ENCODE measurements at regions not wholly inside any gene's neighbourhood (a gene's known extent, or its start where the extent isn't known, plus 50 kb on each side); places are given as distances from the start of the nearest gene placed in this dataset.
"Not testable (repeated sequence)": the region's sequence is repeated elsewhere in the genome, so short reads cannot be mapped to it uniquely, and the experiment has no call there.

DNA sequence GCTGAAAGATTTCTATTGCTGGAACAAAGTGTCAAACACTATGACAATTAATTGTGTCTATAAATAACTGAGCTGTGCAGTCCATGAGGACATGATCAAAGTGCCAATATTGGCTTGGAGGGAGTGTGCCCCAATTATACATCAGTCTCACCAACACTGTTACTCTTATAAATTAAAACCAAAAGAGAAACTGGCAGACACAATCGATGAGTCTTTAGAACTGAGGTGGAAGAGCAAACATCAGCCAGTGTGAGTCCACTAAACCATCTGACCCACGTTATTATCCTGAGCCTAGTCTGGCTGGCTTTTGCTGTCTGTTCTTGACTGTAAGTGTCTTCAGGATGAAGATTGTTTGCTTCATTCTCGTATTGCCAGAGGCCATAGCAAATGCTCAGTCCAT, 98.9 kb downstream of the OLIG3 start:
- DNase-seq = no peak

DNA sequence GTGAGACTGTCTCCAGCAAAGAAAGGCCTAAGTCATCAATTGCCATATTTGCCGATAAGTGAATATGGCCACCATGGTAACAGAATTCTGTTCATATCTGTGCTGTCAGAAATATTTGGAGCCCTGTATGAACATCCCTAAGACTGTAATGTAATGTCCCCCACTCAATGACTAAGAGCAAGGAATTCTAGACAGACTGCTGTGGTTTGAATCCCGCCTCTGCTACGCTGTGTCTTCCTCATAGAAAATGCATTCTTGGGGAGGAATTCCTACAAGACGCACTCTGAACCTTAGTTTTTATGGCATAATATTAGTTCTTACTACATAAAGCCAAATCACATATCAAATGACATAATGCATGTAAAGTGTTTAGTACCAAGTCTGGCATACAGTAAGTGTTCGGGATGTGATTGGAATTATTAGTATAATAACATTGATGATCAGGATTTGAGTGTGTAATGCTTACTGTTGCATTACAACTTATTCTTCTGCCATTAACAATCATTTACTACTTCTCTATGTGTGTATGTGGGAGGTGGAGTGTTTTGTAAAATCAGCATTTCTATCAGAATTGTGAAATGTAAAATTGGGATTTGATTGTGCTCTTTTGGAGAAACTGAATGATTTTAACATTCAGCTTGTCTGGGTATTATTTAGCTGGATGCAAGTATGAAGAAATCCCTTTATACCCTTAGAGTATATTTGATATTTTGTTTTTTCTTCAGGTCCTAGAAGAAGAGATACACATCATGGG, 103.0 kb downstream of the OLIG3 start:
- no peak for DNase-seq

DNA sequence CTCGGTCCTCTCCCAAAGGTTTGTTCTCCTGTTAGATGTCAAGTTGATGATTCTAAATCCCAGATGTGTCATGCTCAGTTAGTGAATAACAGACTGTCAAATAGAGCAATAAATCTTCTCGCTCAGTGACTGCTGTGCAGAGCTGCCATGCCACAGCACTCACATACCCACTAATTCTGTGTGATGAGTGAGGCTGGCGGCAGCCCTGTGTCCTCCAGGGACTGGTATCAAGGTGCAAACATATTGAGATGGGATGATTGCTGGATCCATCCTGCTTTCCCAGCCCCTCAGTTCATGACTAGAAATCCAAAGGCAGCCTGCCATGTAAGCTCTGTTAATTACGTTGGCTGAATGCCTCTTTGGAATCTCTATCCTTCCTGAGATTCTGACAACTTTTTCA, 103.9 kb downstream of the OLIG3 start:
- DNase-seq = no peak

DNA sequence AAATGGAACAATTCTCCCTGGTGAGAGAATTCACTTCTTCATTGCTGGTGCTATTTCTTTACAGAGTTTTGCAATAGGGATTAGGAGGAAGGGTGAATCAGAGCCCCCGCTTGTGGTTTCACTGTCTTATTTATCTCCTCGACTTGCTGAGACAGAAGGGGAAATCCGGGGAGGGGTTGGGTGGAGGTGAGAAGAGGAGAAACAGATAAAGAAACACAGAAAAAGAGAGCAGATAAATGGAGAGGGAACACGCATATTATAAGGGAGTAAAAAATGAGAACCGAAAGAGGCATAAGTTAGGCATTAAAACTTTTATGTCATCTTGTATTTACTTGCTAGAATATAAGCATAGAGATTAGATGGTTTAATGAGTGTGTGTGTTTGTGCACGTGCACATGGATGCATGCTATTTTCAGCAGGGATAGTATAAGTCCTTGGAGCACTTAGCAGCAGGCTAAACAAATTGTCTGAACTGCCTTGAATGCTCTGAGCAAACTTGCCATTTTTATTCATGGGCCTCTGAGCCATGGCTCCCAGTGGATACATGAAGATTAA, 105.0 kb downstream of the OLIG3 start:
- no peak for DNase-seq

DNA sequence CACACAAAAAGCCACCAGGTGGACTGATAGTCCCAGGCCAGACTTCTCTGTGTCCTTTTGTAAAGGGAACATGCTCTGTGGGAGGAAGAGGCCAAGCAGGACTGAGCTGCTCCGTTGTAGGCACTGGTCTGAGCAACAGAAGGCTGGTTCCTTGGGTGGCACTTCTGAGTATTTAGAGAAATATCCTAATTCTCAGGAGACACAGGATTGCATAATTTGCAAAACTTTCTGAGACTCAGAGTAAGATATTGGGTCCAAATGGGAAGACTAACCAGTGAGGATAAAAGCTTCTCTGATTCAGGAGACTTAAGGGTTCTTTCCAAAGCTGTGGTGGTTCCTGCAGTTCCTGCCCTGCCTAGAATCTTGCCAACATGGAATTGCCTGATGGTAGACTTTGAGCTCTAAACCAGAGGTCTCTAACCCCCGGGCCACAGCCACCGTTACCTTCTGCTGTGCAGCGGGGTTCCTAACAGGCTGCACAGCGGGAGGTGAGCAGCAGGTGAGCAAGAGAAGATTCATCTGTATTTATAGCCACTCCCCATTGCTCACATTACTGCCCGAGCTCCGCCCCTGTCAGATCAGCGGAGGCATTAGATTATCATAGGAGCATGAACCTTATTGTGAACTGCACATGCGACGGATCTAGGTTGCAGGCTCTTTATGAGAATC, 107.0 kb downstream of the OLIG3 start:
- no peak for DNase-seq

DNA sequence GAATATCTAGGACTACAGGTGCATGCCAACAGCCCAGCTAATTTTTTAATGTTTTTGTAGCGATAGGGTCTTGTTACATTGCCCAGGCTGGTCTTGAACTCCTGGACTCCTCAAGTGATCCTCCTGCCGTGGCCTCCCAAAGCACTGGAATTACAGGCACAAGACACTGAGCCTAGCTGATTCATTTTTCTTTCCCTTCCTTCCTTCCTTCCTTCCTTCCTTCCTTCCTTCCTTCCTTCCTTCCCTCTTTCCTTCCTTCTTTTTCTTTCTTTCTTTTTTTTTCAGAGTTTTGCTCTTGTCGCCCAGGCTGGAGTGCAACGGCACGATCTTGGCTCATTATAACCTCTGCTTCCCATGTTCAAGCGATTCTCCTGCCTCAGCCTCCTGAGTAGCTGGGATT, 110.9 kb downstream of the OLIG3 start:
- DNase-seq = not testable (repeated sequence)

DNA sequence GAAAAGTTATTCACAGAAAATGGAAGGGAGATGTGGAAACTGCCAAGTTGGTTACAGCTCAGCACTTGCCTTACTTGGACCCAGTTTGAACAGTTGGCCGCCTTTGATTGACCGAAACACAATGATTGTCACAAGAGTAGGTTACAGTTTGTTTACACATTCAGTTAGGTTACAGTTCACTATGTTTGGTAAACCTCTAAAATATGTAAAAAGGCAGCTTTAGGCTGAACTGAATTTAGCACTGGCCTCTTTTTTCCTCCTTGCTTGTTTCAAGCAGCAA, 116.2 kb downstream of the OLIG3 start:
- no peak for DNase-seq

DNA sequence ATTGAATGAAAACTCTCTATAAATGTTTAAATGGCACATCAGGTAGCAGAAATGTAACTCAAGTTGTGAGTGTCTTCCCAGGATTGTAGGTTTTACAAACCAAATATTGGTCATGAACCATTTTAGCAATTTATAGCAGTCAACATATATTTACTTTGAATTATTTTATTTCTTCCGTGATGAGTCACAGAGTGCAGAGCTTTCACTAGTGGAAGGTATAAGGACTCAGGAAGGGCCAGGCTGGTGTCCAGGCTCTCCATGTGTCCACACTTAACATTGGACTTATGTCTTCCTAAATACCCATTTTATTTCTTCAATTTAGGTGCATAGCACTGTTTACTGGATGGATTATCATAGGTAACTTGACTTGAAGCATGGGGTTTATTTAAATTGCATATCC, 120.9 kb downstream of the OLIG3 start:
- DNase-seq = no peak

DNA sequence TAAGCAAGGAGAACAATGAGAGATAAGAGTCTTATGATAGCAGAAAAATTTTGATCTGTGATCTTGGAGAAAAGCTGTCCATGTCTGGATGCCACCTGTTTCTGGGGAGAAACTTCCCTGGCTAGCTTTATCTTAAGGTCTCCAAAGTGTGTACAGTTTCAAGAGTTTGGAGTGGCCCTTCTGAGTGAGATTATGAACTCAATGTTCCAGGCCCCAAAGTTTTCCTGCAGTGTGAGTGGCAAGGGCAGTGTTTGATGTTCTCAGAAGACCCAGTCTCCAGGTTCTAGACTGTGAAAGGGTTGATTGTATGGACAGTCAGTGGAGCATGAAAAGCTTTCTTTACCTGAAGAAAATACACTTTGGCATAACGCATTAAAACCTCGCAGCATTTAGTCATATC, 121.7 kb downstream of the OLIG3 start:
- DNase-seq = no peak

DNA sequence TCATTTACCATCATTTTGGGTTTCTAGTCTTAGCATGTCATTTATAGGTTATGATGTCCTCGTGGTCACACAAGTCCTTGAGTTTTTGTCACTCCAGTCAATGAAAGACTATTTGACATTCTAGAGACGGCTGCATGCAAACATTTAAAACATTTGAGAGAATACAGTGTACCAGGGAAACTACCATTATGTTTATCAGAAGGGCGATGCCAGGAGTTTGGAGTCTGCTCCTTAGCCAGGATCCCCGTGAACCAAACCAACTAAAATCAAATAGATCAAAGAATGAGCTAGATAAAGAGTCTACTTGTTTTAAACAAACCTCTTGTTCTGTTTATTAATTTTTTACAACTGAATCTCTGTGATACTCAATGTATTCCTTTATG, 122.6 kb downstream of the OLIG3 start:
- no peak for DNase-seq

DNA sequence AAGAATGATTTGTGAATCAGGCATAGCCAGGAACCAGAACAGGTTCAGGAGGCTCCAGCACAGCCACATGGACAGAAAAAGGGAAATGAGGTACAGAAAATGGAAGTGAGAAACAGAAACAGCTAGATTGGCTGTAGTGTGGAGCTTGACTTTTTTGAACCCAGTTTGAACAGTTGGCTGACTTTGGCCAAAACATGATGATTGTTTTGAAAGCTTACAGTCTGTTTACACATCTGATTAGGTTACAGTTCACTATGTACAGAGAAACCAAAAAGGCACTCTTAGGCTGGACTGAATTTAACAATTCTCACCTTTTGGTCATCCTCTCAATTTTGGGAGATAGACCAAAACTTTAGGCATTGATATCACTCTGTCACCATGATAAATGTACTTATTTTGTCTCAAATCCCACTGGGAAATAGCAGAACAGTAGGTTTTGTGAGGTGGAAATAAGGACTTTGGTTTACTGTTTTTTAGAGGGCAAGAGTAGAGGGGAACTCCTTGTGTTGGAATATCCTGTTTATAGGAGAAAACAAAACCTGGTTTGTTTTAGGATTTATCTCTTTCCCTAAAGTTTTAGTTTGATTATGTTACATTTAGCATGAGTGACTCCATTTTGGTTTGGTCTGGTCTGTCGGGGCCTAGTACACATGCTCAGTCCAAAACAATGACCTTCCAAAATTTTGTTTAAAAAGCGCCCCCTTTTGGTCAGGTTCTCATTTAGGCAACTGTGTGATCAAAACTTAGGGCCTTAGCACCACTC, 123.1 kb downstream of the OLIG3 start:
- no peak for DNase-seq

DNA sequence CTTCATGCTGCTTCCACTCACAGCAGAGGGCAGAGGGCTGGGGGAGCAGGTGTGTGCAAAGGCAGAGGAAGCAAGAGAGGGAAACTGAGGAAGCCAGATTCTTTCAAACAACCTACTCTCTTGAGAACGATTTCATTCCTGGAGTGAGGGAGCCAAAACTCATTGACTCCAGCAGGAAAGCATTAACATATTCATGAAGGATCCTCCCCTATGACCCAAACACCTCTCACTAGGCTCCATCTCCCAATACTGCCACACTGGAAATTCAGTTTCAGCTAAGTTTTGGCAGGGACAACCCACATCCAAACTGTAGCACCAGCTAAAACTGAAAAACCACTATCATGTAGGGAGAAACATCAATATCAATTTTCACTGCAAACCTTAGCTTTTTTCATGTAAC, 125.1 kb downstream of the OLIG3 start:
- DNase-seq = no peak

DNA sequence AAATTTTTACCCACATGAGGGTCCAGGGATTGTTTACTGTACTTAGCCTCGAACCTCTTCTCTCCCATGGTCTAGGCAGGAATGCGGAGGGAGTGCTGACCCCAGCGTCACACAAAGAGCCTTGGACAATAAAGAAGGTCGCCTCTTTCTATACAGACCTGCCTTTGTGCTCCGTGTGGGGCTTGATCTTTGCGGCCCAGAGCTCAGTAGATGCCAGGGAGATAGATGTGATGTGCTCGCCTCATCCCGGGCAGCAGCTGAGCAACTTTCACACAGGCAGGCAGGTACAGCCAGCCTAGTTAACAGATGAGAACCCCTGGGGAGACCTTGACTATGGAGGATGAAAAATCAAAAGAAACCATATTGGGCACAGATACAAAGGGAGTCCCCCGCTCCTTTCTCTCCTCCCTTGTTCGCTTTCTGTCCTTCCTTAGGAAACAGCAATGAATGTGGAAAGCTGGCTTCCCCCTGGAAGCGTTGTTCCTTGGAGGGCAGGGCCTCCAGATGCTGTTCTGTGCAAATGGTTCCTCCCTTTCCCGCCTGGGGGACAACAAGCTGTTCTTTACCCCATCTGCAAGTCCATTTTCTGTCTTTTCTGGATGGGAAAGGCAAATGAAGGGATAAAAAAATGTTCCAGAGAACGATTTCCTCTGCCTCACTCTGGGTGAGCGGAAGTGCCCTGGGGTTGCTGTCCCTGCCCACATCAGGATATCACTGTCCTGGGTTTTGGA, 128.3 kb downstream of the OLIG3 start:
- no peak for DNase-seq

DNA sequence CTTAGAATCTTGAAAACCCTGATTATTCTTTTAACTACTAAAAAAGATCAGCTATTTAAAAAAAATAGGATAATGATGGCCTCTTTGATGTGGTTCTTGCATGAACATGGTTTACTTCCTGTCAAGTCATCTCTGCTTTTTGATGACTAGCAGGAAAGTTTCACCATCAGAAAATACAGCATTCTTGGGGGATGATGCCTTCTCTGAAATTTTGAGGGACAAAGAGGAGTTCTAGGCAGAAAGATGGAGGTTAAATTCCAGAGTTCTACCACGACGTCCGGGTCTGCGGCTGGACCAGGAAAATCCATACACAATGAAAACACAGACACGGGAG, 130.4 kb downstream of the OLIG3 start:
- DNase-seq = no peak

DNA sequence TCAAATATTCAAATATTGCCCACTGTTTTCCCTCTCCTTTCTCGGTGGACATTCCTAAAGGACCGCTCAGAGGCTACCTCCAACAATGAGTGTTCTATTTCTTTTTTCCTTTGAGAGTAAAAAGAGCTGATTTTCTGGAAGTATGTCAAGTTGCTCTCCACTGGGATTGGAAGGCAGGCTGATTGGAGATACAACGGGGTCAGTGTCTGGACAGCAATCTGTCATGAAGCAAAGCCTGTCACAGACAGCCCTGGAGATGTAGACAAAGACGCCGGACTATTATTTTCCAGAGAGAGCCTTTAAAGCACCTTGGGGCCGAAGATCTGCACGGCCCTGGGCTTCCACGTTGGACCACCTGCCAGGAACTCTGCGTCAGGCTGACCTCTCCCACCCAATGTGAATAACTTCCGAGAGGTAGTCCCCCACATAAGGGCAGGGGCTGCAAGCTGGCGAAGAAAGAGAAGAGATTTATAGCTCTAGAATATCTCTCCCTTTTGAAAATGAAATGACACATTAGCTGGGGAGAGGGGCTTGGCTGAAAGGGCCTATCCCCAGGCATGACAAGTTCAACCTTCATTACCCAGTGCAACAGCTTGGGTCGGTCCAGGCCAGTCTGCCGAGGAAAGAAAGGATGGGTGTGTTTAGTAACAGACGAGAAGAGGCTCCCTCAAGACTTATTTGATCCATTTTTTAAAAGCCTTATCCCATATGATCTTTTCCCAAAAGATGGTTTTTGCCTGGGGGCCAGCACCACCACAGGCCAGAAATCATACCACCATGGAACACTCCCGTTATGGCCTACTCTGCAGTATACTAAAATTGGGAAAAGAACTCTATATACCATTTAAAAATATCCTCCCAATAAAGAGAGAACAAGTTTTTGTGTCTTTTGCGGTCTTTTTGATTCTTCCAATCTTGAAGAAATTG, 131.1 kb downstream of the OLIG3 start:
- DNase-seq = no peak

DNA sequence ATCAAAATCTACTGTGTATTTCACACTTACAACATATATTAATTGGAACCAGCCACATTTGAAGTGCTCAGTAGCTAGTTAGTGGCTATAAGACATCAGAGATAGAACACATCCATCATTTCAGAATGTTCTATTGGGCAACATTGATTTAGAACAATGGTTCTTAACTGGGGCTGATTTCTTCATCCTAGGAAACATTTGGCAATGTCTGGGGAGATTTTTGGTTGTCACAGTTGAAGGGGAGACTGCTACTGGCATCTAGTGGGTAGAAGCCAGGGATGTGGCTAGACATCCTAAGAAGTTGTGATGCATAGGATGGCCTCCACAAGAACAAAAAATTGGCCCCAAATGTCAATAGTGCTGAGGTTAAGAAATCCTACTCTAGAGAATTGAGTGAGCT, 132.5 kb downstream of the OLIG3 start:
- DNase-seq = no peak

DNA sequence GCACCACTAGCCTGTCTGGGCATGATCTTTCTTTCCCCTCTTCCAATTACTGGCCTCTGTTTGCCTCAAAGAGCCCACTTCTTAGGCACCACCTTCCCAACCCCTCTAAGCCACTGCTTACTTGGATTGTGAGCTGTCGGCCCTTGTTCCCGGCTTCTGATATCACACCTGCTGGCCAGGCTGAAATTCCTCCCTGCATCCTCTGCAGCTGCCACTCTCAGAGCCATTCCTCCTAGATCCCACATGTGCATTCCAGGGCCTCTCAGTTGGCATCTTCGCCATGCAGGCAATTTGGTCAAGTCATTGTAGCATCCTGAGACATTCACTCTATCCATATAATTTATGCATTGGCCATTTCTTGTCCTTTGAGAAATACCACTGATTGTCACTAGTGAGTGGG, 135.9 kb downstream of the OLIG3 start:
- no peak for DNase-seq

DNA sequence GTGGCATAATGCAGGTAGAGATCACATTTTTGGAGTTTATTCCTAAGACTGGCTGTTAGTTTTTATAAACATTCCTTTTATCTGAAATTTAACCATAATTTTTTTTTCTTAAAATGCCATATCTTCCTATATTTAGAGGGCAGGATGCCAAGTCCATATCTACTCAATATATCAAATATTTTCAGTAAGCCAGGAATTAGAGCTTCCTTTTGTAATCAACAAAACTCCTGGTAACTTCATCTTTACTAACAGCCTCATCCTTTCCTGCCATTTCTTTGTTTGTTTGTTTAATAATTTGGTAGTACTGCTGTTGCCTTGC, 136.3 kb downstream of the OLIG3 start:
- no peak for DNase-seq

DNA sequence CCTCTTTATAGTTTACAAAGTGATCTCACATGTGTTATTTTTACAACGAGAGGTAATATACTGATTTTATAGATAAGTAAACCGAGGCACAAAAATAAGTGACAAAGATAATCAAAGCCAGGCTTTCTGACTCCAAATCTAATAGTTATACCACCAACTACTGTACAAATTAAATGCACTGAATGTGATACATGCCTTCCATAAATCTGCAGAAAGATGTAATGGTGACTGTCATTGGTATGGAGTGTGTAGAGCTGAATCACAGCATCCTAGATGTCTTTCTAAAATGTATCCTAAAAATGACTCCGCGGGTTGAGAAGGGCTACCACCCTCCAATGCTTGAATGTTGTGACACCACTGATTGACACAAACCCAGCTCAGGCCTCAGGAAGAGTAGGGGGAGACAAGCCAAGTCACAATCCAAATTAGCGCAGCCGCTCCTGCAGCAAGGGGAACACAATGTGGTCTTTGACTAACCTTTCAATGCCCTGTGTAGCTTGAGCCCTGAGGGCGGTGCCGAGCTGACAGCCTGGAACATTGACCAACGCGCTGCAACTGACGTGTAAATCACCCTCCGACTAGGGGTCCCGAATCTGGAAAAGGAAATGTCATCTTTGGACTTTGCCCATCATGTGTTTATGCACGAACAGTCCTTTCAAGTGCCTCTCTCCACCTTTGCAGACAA, 136.8 kb downstream of the OLIG3 start:
- no peak for DNase-seq

DNA sequence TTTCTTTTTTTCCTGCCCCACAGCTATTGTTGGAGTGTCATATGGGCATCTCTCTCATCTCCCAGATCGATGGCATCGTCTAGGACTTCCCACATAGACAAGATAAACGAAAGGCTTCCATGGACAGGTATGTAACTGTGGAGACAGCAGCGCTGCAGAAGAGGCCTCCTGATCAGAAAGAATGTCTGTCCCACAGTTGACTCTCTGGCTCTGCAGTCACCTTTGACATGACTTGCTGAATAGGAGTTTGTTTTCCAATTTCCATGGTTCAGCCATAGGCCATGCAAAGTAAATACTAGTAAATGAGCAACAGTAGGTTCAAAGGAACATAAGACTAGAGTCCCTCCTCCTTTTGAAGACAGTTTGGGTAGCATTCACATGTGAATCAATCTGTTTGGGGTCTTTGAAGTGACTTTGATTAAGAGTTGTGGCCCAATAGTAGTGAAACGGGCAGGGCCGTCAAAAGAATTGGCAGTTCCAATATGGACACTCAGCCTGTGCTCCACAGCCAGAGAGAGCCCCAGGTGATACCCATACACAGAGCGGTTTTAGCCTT, 134.7 kb upstream of the IFNGR1 start:
- DNase-seq = no peak

DNA sequence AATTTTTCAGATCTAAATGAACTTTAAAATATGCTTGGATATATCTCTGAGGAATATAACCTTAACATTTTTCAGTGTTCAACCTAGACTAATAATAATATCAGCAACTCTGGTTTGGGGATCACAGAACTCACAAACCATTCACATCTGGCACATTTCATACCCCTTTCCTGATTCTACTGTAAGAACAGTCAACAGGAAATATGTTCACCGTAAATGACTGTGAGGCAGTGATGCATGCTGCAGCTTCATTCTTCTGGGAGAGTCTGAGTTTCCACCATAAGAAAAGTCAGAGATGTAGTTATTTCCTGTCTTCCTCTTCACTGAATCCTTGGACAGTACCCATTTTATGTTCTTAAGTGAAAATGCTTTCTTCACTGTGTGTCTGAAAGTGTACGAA, 134.2 kb upstream of the IFNGR1 start:
- no peak for DNase-seq

DNA sequence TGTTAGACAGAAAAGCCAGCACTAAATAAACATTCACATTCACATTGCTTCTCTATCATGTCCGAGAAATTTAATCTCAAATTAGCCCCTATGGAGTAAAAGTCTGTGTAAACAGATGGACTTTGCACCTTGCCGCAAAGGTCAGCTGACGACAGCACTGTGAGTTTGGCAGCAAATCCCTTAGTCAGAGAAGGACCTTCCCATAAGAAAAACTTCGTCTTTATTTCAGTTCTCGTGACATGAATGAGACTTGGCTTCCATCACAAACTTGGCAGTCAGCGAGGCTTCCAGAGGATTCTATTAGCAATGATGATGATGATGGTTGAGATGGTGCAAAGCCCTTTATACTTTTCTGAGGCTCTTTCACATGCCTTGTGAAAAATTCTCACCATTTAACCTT, 133.7 kb upstream of the IFNGR1 start:
- DNase-seq = no peak

All from NCI-H2081 (cell line).